Central memory CD8-positive, alpha-beta T cell (primary cell): ENCODE measurements at regions not wholly inside any gene's neighbourhood (a gene's known extent, or its start where the extent isn't known, plus 50 kb on each side); places are given as distances from the start of the nearest gene placed in this dataset.

Experiments used
- ATAC-seq: fragments of 150-1000 bp; cut with Tn5 transposase; replicated peaks from 2 replicates; pipeline ENCODE4 v1.10.0; 2022; ENCODE audit warnings: mild to moderate bottlenecking, moderate FRiP score, moderate number of reproducible peaks; ENCODE audit not compliant: poor library complexity, severe bottlenecking; ENCODE audit errors: extremely low read depth
- DNase-seq, 2 donors: peaks; one replicate each; pipeline ENCODE4 v3.0.0; 2021; ENCODE audit warnings: low spot score in 2 of 2
- H3K27ac Mint-ChIP-seq: one replicate; pipeline ENCODE4 v1.8.0; 2022; ENCODE audit warnings: low read depth, mild to moderate bottlenecking, moderate library complexity, mixed read lengths
- H3K27me3 Mint-ChIP-seq: one replicate; pipeline ENCODE4 v1.8.0; 2022; ENCODE audit warnings: mixed read lengths
- H3K36me3 Mint-ChIP-seq: one replicate; pipeline ENCODE4 v1.8.0; 2022; ENCODE audit warnings: mild to moderate bottlenecking, moderate library complexity, mixed read lengths; ENCODE audit not compliant: insufficient read depth
- H3K4me1 Mint-ChIP-seq: one replicate; pipeline ENCODE4 v1.8.0; 2022; ENCODE audit warnings: mixed read lengths
- H3K4me3 Mint-ChIP-seq: one replicate; pipeline ENCODE4 v1.8.0; 2022; ENCODE audit warnings: mild to moderate bottlenecking, moderate library complexity, mixed read lengths
- H3K9me3 Mint-ChIP-seq: one replicate; pipeline ENCODE4 v1.8.0; 2022; ENCODE audit warnings: mixed read lengths

- Mint-ChIP-seq H3K9me3 (peaks cover 8% of the 10 kb centered on the region), H3K36me3 (no peaks in the 10 kb centered on the region), H3K4me1 (no peaks in the 10 kb centered on the region), H3K27me3 (peaks cover 12% of the 10 kb centered on the region), H3K27ac (no peak overlapping the region), H3K4me3 (no peak overlapping the region)
- DNase-seq: no peak
- ATAC-seq: no peak
Measured at GRCh38 chr4:119706804-119707203, 78.2 kb upstream of the PDE5A start.

- no peak overlapping the region for H3K4me3 Mint-ChIP-seq
Measured at GRCh38 chr4:119697887-119698393, 69.3 kb upstream of the PDE5A start.

GRCh38 chr4:119696963-119697362 lies 68.4 kb upstream of the PDE5A start:
- Mint-ChIP-seq H3K36me3 (no peaks in the 10 kb centered on the region), H3K4me3 (no peak overlapping the region), H3K27ac (no peak overlapping the region), H3K27me3 (peaks cover 23% of the 10 kb centered on the region), H3K4me1 (no peaks in the 10 kb centered on the region), H3K9me3 (no peaks in the 10 kb centered on the region)
- no peak for ATAC-seq
- DNase-seq: no peak

More at GRCh38 chr4:119697887-119698393, 69.3 kb upstream of the PDE5A start:
- no peak for DNase-seq
- H3K27ac Mint-ChIP-seq: no peak overlapping the region
- peaks cover 23% of the 10 kb centered on the region for H3K27me3 Mint-ChIP-seq
- H3K36me3 Mint-ChIP-seq: no peaks in the 10 kb centered on the region
- H3K9me3 Mint-ChIP-seq: no peaks in the 10 kb centered on the region
- ATAC-seq: no peak
- no peaks in the 10 kb centered on the region for H3K4me1 Mint-ChIP-seq

GRCh38 chr4:119695216-119695615 lies 66.6 kb upstream of the PDE5A start:
- H3K4me3 Mint-ChIP-seq: no peak overlapping the region

GRCh38 chr4:119693126-119693525 lies 64.5 kb upstream of the PDE5A start:
- H3K27me3 Mint-ChIP-seq: peaks cover 45% of the 10 kb centered on the region
- H3K4me1 Mint-ChIP-seq: no peaks in the 10 kb centered on the region
- H3K36me3 Mint-ChIP-seq: no peaks in the 10 kb centered on the region
- ATAC-seq (no peak), DNase-seq (no peak)
- no peak overlapping the region for H3K4me3 Mint-ChIP-seq
- H3K9me3 Mint-ChIP-seq: peaks cover 12% of the 10 kb centered on the region
- no peak overlapping the region for H3K27ac Mint-ChIP-seq

More at GRCh38 chr4:119695216-119695615, 66.6 kb upstream of the PDE5A start:
- Mint-ChIP-seq H3K27me3 (peaks cover 40% of the 10 kb centered on the region), H3K9me3 (peaks cover 11% of the 10 kb centered on the region), H3K27ac (no peak overlapping the region), H3K36me3 (no peaks in the 10 kb centered on the region), H3K4me1 (no peaks in the 10 kb centered on the region)
- ATAC-seq (no peak), DNase-seq (no peak)

- H3K27ac Mint-ChIP-seq: no peak overlapping the region
- peaks cover 12% of the 10 kb centered on the region for H3K9me3 Mint-ChIP-seq
- no peak overlapping the region for H3K4me3 Mint-ChIP-seq
- peaks cover 39% of the 10 kb centered on the region for H3K27me3 Mint-ChIP-seq
- no peaks in the 10 kb centered on the region for H3K4me1 Mint-ChIP-seq
- H3K36me3 Mint-ChIP-seq: no peaks in the 10 kb centered on the region
- DNase-seq (no peak), ATAC-seq (no peak)
Measured at GRCh38 chr4:119692001-119692400, 63.4 kb upstream of the PDE5A start.

- Mint-ChIP-seq H3K27me3 (peaks cover 36% of the 10 kb centered on the region), H3K27ac (no peak overlapping the region)
- DNase-seq: no peak
Measured at GRCh38 chr4:119690871-119691270, 62.3 kb upstream of the PDE5A start.

GRCh38 chr4:119688446-119688845 lies 59.8 kb upstream of the PDE5A start:
- no peak for DNase-seq
- Mint-ChIP-seq H3K36me3 (no peaks in the 10 kb centered on the region), H3K4me3 (no peak overlapping the region), H3K27me3 (peaks cover 29% of the 10 kb centered on the region), H3K27ac (no peak overlapping the region), H3K9me3 (peaks cover 12% of the 10 kb centered on the region), H3K4me1 (no peaks in the 10 kb centered on the region)
- no peak for ATAC-seq

More at GRCh38 chr4:119690871-119691270, 62.3 kb upstream of the PDE5A start:
- Mint-ChIP-seq H3K36me3 (no peaks in the 10 kb centered on the region), H3K4me3 (no peak overlapping the region), H3K4me1 (no peaks in the 10 kb centered on the region), H3K9me3 (peaks cover 12% of the 10 kb centered on the region)
- no peak for ATAC-seq

- Mint-ChIP-seq H3K27me3 (peaks cover 9% of the 10 kb centered on the region), H3K4me1 (no peaks in the 10 kb centered on the region), H3K36me3 (no peaks in the 10 kb centered on the region), H3K4me3 (no peak overlapping the region), H3K27ac (no peak overlapping the region), H3K9me3 (no peaks in the 10 kb centered on the region)
- ATAC-seq: no peak
- no peak for DNase-seq
Measured at GRCh38 chr4:119684463-119684862, 55.9 kb upstream of the PDE5A start.

- ATAC-seq: no peak
- H3K4me3 Mint-ChIP-seq: no peak overlapping the region
- no peak overlapping the region for H3K27ac Mint-ChIP-seq
- H3K4me1 Mint-ChIP-seq: no peaks in the 10 kb centered on the region
- H3K36me3 Mint-ChIP-seq: no peaks in the 10 kb centered on the region
- DNase-seq: no peak
- no peaks in the 10 kb centered on the region for H3K9me3 Mint-ChIP-seq
- no peaks in the 10 kb centered on the region for H3K27me3 Mint-ChIP-seq
Measured at GRCh38 chr4:119683518-119683917, 54.9 kb upstream of the PDE5A start.

- Mint-ChIP-seq H3K4me1 (no peaks in the 10 kb centered on the region), H3K36me3 (no peaks in the 10 kb centered on the region), H3K9me3 (no peaks in the 10 kb centered on the region), H3K4me3 (no peak overlapping the region), H3K27ac (no peak overlapping the region), H3K27me3 (no peaks in the 10 kb centered on the region)
- DNase-seq: no peak
- ATAC-seq: no peak
Measured at GRCh38 chr4:119682099-119682498, 53.5 kb upstream of the PDE5A start.

- Mint-ChIP-seq H3K4me1 (no peaks in the 10 kb centered on the region), H3K9me3 (no peaks in the 10 kb centered on the region), H3K4me3 (no peak overlapping the region), H3K36me3 (no peaks in the 10 kb centered on the region), H3K27me3 (peaks cover 10% of the 10 kb centered on the region), H3K27ac (no peak overlapping the region)
- no peak for ATAC-seq
- no peak for DNase-seq
Measured at GRCh38 chr4:119679251-119679650, 50.6 kb upstream of the PDE5A start.

- ATAC-seq: no peak
- no peaks in the 10 kb centered on the region for H3K36me3 Mint-ChIP-seq
- H3K4me3 Mint-ChIP-seq: no peak overlapping the region
- H3K4me1 Mint-ChIP-seq: no peaks in the 10 kb centered on the region
- H3K27me3 Mint-ChIP-seq: peaks cover 10% of the 10 kb centered on the region
- DNase-seq: no peak
- no peak overlapping the region for H3K27ac Mint-ChIP-seq
- no peaks in the 10 kb centered on the region for H3K9me3 Mint-ChIP-seq
Measured at GRCh38 chr4:119678761-119679160, 50.2 kb upstream of the PDE5A start.
